NCI-H524 (cell line): ENCODE measurements at regions not wholly inside any gene's neighbourhood (a gene's known extent, or its start where the extent isn't known, plus 50 kb on each side); places are given as distances from the start of the nearest gene placed in this dataset.
"Not testable (repeated sequence)": the region's sequence is repeated elsewhere in the genome, so short reads cannot be mapped to it uniquely, and the experiment has no call there.

Experiments used
- DNase-seq, 2 experiments: peaks; one replicate each; lab custom pipeline; 2025; lab: John Stamatoyannopoulos, UW

DNA sequence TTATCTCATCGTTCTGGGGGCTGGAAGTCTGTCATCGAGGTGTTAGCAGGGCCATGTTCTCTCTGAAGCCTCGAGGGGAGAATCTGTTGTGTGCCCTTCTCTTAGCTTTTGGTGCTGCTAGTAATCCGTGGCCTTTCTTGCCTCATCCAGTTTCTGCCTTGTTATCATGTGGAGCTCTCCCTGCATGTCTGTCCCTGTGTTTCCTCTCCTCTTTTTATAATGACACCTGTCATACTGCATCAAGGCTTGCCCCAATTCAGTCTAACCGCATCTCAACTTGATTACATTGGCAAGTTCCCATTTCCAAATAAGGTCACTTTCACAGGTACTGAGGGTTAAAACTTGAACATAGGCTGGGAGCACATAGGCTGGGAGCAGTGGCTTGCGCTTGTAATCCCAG is 82.6 kb upstream of the CNIH3 start:
- no peak for DNase-seq

DNA sequence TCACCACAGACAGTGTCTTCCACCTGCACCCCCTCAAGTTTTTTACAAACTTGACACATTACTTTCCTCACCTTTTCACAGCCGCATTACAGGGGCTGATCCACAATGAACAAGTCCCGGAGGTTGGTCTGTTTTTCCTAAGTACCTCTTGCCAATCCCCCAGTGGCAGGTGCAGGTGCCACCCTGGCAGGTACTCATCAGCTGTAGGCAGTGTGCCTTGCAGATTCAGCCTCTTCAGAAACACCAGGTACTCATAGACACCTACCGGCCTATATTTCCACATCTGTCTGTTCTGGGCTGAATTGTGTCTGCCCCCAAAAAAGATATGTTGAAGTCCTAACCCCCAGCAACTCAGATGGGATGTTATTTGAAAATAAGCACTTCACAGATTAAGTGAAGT is 81.4 kb upstream of the CNIH3 start:
- DNase-seq: no peak

DNA sequence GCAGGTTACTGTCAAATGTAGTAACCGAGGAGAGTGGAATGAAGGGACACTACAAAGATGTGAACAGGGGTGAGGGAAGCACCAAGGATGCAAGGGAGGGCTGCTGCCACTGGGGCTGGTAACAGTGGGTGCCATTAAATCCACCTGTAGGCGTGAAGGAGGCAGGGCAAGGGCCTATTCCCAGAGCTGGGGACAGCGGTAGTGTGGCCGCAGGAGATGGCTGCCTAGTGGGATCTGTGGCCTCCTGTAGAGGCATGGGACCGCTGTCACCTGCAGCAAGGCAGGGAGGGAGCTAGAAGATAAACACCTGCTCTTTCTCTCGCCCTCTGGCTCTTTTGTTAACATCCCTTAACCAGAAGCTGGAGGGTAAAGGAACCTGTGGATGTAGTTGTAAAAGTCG is 80.5 kb upstream of the CNIH3 start:
- no peak for DNase-seq

DNA sequence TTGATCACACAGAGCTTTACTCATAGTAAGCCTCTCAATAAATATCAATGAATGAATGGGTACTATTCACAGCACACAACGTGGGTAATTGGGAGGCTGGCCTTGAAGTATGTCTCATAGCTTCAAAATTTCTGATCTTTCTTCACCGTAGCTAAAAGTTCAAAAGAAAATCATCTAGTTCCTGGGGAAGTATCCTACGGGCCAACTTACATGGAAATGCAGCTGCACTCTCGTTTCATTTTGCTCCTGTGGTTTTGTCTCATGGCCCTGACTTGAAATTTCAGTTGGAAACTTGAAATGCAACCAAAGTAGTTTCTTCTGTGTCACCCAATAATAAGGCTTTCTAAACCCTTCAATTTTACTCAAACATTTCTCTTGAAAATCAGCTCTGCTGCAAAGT is 76.1 kb upstream of the CNIH3 start:
- DNase-seq: no peak

DNA sequence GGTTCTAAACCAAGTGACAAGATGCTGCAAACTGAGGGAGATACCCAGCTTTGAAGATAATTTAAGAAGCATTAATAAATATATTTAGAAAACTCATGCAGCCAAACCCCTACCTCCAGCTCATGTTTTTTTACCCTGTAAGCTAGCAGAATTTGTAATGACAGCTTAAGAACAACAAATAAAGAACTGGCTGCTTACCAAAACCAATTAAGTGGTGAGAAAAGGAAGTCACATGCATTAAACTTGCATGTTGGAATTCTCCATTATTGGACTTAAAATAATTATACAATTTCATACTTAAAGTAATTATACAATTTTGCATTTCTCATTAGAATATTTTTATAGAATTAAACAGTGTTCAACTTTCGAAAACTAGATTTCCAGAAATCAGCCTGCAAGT is 75.6 kb upstream of the CNIH3 start:
- no peak for DNase-seq

DNA sequence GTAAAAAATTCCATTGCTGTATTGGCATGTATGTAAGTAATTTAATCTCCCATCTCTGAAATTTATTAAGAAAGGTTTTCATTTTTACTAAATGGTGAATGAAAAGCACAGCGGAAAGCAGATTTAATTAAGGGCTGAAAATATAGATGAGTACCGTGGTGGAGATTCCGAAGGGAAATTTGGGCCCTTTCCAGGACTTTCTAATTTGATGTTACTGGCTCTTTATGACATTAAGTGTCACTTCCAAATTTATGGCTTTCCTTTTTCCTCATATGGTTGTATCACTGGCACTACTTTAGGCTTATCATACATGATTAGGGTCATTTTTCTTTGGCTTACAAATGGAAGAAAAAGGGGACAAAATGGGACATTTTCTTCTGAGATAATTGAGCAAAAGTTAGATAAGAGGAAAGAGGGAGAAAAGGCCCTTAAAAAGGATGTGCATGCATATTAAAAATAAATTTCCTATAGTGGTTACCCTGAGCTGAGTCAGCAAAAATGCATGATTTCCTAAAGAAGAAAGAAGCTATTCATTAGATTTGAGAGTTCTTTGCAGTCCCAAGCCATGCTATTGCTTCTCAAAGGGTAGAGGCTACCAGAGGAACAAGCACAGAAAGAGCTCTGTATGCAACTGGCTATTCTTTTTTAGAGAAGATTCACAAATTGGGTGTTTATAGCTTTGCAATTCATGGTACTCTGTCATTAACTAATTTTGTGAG is 74.9 kb upstream of the CNIH3 start:
- no peak for DNase-seq

DNA sequence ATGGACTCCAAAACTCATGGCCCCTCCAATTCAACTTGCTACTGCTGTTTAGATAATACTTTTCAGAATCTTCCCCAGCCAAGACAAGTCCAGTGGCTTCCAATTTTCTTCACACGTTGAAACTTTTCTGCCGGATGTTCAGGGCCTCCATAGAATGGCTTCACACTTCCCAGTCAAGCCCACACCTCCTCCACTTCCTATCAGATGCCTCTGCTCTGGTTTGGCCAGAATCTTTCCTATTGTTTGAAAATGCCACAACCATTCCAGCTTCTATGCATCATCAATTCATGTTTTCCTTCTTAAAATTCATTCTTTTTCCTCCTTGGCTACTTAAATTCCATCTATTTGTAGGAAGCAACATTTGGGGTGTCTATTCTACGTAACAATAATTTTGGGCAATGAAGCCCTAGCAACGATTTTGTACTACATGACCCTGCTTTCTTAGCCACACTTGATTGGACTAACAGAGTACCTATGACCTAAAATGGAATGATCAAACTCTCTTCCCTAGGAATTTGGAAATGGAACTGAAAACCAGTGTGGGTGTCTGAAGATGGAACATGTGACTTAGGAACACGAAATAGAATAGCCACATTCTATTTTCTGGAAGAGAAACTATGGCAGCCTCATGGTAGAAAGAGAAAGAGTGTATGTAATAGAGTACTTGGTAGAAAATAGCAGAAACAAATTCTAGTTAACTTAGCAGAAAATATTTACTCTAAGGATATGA is 74.1 kb upstream of the CNIH3 start:
- DNase-seq: no peak

DNA sequence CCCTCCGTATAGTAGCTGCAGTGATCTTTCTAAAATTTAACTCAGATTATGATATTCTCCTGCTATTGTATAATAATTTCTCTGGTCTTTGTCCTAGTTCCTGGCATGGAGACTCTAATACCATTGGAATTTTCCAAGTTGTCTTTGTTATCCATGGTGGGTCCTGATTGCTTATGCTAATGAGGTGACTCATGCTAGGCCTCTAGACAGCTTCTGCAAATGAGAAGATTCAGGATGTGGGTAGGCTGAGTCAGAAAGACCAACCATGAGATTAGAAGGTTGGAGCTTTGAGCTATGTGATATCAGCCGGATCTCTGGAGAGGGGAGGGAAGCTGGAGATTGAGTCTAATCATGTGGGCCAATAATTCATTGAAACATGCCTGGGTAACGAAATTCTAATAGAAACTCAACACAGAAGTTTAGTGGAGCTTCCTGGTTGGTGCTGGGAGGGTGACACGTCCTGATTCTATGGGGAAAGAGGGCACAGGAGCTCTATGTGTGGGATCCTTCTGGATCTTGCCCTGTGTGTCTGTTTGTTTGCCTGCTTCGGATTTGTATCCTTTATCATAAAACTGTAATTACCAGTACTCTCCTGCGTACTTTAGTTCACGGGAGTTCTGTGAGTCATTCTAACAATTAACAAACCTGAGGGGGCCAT is 73.2 kb upstream of the CNIH3 start:
- no peak for DNase-seq

DNA sequence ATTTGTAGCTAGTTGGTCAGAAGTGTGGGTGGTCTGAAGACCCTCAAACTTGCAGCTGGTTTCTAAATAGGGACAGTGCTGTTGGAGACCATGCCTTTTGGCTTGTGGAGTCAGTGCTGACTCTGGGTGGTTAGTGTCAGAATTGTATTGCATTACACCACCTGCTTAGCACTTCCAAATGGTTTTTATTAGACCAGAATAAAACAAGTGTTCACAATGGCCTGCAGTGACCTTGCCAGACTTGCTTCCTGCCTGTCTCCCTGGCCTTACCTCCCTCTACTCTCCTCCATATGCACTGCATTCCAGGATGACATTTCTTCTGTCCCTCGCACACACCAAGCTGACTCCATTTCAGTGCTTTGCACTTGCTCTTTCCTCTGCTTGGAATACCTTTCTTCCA is 72.7 kb upstream of the CNIH3 start:
- no peak for DNase-seq

DNA sequence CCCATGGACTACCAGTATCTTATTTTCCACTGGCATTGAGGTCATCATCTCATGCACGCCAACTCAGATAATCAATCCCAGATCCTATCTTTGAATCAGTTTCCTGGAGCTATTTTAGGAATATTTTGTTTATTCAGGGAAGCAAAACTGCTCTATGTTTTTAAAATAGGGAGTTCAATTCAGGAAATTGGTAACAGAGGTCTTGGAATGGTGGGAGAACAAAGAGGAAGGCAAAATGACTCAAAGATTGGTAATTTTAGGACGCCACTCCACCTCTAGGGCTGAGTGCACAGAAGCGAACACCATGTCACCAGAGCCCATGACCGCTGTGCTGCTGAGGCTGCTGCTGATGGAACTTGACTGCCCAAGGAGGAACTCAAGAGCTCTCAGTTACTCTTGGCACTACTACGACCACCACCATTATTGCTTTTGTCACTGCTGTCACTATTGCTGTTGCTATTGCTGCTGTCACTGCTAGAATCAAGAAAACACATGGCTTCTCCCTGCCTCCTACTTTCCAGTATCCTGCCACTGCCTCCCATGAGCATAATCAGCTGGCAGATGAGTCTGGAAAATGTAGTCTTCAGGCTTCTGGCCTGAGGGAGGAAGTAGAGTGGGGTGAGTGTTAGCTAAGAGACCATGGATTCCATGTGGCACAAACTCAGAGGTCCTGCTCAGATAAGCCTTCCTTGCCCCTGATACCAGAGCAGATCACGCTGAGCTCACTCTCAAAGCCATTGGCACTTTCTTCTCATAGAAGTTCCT is 71.6 kb upstream of the CNIH3 start:
- DNase-seq: no peak

DNA sequence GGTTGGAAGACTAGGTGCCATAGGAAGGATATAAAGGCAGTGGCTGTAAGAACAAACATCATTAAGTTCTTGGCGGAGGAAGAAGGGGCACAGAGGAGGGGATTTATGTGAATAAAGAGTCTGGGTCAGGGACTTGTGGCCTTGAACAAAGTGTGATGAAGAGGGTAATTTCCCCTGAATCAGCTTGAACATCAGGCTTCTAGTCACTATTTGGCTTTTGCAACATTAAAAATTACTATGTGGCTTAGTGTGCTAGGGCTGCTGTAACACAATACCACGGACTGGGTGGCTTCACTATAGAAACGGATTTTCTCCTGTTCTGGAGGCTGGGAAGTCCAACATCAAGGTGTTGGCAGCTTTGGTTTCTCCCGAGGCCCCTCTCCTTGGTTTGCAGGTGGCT is 70.5 kb upstream of the CNIH3 start:
- DNase-seq: no peak

DNA sequence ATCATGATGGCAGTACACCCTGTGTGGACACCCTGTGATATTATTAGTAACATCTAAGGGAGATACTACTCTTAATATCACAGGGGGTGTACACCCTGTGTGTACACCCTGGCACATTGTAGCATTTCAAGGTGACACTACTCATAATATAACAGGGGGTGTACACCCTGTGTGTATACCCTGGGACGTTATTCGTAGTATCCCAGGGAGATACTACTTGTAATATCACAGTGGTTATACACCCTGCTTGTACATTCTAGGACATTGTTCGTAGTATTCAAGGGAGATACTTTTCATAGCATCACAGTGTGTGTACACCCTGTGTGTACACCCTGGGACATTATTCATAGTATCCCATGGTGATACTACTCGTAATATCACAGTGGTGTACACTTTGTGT is 67.4 kb upstream of the CNIH3 start:
- DNase-seq: no peak

DNA sequence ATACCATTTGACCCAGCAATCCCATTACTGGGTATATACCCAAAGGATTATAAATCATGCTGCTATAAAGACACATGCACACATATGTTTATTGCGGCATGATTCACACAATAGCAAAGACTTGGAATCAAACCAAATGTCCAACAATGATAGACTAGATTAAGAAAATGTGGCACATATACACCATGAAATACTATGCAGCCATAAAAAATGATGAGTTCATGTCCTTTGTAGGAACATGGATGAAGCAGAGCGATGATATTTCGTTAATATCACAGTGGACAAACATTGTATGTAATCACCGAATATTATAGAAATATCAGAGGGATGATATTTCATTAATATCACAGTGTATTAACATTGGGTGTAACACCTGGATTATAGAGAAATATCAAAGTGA is 64.9 kb upstream of the CNIH3 start:
- not testable (repeated sequence) for DNase-seq

DNA sequence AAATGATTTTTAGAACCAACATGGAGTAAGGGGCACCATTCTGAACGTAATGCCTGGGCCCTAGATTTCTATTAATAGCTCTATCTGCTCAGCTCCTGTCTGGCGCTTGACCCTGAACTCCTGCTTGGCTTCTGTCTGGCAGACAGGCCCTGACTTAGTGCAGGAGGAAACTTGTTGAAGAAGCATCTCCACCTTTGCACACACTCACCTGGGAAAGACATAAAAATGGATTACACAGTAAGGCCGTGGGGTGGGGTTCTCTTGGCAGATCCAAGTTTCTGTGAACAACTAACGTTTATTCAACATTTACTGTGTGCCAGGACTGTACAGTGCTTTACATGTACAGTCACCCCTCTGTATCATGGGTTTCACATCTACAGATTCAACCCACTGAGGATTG is 62.1 kb upstream of the CNIH3 start:
- DNase-seq: no peak

DNA sequence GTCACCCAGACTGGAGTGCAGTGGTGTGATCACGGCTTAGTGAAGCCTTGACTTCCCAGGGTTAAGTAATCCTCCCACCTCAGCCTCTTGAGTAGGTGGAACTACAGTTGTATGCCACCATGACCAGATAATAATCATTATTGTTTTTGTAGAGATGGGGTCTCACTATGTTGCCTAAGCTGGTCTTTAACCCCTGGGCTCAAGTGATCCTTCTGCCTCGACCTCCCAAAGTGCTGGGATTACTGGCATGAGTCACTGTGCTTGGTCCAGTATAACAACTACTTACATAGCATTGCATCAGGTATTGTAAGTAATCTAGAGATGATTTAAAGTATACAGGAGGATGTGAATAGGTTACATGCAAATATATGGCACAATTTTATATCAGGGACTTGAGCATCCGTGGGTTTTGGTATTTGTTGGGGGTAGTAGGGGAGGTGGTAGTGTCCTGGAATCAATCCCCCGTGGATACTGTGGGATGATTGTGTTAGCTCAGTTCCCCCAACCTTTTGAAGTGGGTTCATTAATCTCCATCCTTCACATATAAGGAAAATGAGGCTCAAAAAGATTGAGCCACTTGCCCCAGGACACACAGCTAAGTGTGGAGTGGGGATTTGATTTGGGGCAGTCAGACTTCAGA is 61.4 kb upstream of the CNIH3 start:
- DNase-seq: no peak

DNA sequence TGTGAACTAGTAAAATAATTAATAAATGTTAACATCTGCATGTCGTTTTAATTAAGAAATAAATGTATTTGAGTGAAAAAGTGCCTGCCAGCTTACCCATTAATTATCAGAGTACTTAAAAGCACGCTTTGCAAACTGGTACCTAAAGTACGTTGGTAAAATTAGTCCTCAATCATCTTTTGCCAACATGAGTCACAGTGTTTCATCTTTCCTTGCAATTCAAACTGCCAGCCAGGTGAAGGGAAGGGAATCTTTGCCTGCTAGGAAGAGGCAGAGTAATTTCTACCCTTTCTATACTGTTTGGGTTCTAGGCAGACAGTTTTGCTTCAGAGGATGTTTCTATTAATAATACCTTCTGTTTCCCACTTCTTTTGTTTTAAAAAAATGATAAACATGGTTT is 57.2 kb upstream of the CNIH3 start:
- DNase-seq: no peak

DNA sequence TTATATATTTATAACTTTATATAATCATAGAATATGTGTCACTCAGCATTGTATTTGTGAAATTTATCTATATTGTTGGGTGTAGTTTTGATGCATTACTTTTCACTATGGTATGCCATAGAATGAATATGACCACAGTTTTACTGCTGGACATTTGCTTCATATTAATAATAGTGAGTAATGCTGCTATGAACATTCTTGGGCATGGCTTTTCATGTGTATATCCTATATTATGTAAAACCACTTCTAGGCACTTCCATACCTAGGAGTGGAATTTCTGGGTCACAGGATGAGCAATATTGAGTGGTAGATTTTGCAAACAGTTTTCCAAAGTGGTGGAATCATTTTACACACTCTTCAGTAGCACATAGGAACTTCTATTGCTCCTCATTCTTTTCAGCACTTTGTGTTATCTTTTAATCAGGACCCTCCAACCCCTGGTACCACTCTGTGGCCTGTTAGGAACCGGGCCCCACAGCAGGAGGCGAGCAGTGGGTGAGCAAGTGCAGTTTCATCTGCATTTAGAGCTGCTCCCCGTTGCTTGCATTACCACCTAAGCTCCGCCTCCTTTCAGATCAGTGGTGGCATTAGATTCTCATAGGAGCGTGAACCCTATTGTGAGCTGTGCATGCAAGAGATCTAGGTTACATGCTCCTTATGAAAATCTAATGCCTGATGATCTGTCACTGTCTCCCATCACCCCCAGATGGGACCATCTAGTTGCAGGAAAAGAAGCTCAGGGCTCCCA is 56.0 kb upstream of the CNIH3 start:
- no peak for DNase-seq

DNA sequence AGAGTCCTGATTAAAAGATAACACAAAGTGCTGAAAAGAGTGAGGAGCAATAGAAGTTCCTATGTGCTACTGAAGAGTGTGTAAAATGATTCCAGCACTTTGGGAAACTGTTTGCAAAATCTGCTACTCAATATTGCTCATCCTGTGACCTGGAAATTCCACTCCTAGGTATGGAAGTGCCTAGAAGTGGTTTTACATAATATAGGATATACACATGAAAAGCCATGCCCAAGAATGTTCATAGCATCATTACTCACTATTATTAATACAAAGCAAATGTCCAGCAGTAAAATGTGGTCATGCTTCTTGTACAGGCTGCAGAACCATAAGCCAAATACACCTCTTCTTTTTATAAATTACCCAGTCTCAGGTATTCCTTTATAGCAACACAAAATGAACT is 53.2 kb upstream of the CNIH3 start:
- DNase-seq: not testable (repeated sequence)

DNA sequence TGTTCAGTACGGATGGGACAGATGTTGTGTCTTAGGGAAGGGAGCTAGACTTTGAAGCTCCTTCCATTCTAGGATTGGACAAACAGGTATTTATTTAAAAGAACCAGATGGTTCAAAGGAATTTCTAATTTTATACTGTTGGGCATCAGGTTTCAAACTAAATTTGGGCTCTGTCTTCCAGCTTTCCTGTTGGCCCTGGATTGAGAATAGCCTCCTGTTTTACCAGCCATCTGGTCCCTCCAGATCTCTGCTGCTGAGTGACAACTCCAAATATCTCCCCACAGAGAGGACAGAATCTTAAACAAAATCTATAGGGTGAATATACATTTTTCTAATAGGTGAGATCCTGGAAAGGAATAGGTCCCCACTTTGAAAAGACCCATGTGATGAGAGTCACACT is 52.5 kb upstream of the CNIH3 start:
- DNase-seq: peak; percentile 74 to 95

DNA sequence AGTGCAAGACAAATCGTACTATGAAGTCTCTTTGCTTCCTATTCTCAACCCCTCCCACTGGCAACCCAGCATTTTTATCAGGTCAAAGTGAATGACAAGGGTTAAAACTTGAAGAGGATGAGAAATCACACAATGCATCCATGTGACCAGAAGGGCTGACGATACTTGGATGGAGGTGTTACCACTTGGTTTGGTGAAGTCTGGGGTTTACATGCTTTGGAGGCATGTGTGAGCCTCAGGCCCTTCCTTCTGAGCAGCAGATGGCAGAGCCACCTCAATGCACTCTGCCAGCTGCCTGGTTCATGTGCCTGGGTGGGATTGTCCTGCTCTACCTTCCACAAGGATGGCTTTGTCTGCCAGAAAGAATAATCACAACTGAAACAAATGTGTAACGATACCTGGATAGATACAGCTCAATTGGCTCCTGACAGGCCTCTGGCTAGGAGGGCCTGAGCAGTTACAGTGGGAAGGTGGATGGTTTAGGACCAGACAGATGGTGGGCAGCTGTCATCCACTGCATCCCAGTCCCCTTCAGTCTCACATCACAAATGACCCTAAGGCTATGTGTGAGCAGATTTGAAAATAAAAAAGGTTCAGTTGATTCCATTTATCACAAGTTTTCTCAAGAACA is 51.5 kb upstream of the CNIH3 start:
- DNase-seq: peak; percentile 76 to 89

DNA sequence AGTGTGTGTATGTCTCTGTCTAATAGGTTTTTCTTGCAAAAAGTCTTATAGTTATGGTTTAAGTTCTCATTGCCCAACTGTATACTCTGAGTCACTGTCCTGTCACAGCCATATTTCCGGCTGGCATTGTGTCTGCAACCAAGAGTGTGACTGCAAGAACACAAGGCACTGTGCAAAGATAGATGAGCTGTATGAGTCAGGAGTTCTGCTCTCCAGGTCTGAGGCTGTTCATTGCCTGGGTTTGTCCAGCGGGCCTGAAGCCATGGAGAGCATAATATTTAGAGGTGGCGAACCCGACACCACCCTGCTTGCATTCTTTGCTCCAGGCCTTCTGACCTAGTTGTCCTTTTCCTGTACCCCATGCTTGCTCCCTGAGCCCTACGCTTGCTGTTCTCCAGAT is 50.9 kb upstream of the CNIH3 start:
- DNase-seq: no peak
